RWPE1 (cell line): ENCODE measurements at regions not wholly inside any gene's neighbourhood (a gene's known extent, or its start where the extent isn't known, plus 50 kb on each side); places are given as distances from the start of the nearest gene placed in this dataset.

ENCODE experiments used
- CTCF ChIA-PET: fragments of 350-600 bp; sonication (Branson Sonifier 250); formaldehyde crosslinking; extraction: SDS; loops from one replicate; lab custom pipeline; 2021; lab: Yijun Ruan, JAX
- POLR2A ChIA-PET: fragments of 400-600 bp; formaldehyde crosslinking; extraction: SDS; loops from one replicate; lab custom pipeline; 2020; ENCODE audit warnings: antibody characterized with exemption; ENCODE audit not compliant: low non-redundant PET; lab: Yijun Ruan, JAX
- DNase-seq: peaks from one replicate; pipeline ENCODE4 v3.0.0; 2012; ENCODE audit warnings: low spot score
- H3K27ac ChIP-seq: fragments of 450-650 bp; 2 replicates; pipeline ENCODE4 v1.5.1; 2017
- CTCF ChIP-seq: fragments of 450-650 bp; conservative IDR thresholded peaks from 2 replicates; pipeline ENCODE4 v1.5.1; 2017; ENCODE audit warnings: low read depth, mild to moderate bottlenecking

GRCh38 chr7:89887489-89887888, 266.8 kb upstream of the STEAP1 start:
- no peak overlapping the region for H3K27ac ChIP-seq
- ChIA-PET POLR2A (no interaction called here), CTCF (interaction anchor here (0.6 kb wide), 1 partner anchor 51 kb away, joined by 4 read pairs; no protein-coding TSS in a partner anchor)
- no peak for DNase-seq
- no peak for TF ChIP-seq CTCF

- no peak for DNase-seq
- ChIA-PET POLR2A (no interaction called here), CTCF (no interaction called here)
- H3K27ac ChIP-seq, result no peak overlapping the region
- no peak for TF ChIP-seq CTCF
Measured at GRCh38 chr7:89908736-89909135, 245.5 kb upstream of the STEAP1 start.

- TF ChIP-seq CTCF, result no peak
- DNase-seq, result no peak
- POLR2A ChIA-PET, result no interaction called here
- CTCF ChIA-PET, result no interaction called here
- H3K27ac ChIP-seq, result no peak overlapping the region
Measured at GRCh38 chr7:89914711-89915110, 239.6 kb upstream of the STEAP1 start.

GRCh38 chr7:89926194-89926593, 228.1 kb upstream of the STEAP1 start:
- ChIA-PET POLR2A (no interaction called here), CTCF (no interaction called here)
- TF ChIP-seq CTCF, result no peak
- no peak overlapping the region for H3K27ac ChIP-seq
- no peak for DNase-seq

GRCh38 chr7:89926701-89927100, 227.6 kb upstream of the STEAP1 start:
- H3K27ac ChIP-seq, result no peak overlapping the region
- POLR2A ChIA-PET, result no interaction called here

GRCh38 chr7:89927762-89928161, 226.5 kb upstream of the STEAP1 start:
- TF ChIP-seq CTCF, result no peak

More at GRCh38 chr7:89926701-89927100, 227.6 kb upstream of the STEAP1 start:
- no peak for TF ChIP-seq CTCF
- no peak for DNase-seq
- CTCF ChIA-PET, result no interaction called here

GRCh38 chr7:89928451-89928850, 225.8 kb upstream of the STEAP1 start:
- no peak for DNase-seq
- ChIA-PET POLR2A (no interaction called here), CTCF (no interaction called here)
- TF ChIP-seq CTCF, result no peak
- no peak overlapping the region for H3K27ac ChIP-seq

More at GRCh38 chr7:89927762-89928161, 226.5 kb upstream of the STEAP1 start:
- DNase-seq, result no peak
- ChIA-PET CTCF (no interaction called here), POLR2A (no interaction called here)
- no peak overlapping the region for H3K27ac ChIP-seq
